HTR-8/SVneo (cell line): ENCODE measurements at regions not wholly inside any gene's neighbourhood (a gene's known extent, or its start where the extent isn't known, plus 50 kb on each side); places are given as distances from the start of the nearest gene placed in this dataset.
"Not testable (repeated sequence)": the region's sequence is repeated elsewhere in the genome, so short reads cannot be mapped to it uniquely, and the experiment has no call there.

Experiments
- DNase-seq: peaks from one replicate; pipeline ENCODE4 v3.0.0; 2011; ENCODE audit warnings: low spot score, mixed read lengths; ENCODE audit not compliant: insufficient read length
- FAIRE-seq: peaks from 2 replicates; lab custom pipeline; 2011; peaks lifted over from hg19 to GRCh38; lab: Jason Lieb, UNC

- FAIRE-seq (no peak), DNase-seq (no peak)
Observed at GRCh38 chr10:118868589-118868988, 113.8 kb upstream of the CACUL1 start.

GRCh38 chr10:118870467-118871243 lies 115.9 kb upstream of the CACUL1 start:
- peak; percentile 31 for FAIRE-seq
- DNase-seq, result peak; percentile 48

GRCh38 chr10:118871244-118871865 lies 116.6 kb upstream of the CACUL1 start:
- DNase-seq (no peak), FAIRE-seq (no peak)

GRCh38 chr10:118873091-118873737 lies 118.4 kb upstream of the CACUL1 start:
- FAIRE-seq (no peak), DNase-seq (no peak)

- no peak for FAIRE-seq
- no peak for DNase-seq
Observed at GRCh38 chr10:118873738-118874105, 119.0 kb upstream of the CACUL1 start.

GRCh38 chr10:118874171-118874570 lies 119.4 kb upstream of the CACUL1 start:
- FAIRE-seq (no peak), DNase-seq (no peak)

- DNase-seq (no peak), FAIRE-seq (no peak)
Observed at GRCh38 chr10:118875087-118875486, 120.3 kb upstream of the CACUL1 start.

- DNase-seq (no peak), FAIRE-seq (no peak)
Observed at GRCh38 chr10:118882741-118883140, 128.0 kb upstream of the CACUL1 start.

- no peak for DNase-seq
- FAIRE-seq, result no peak
Observed at GRCh38 chr10:118892255-118892654, 137.3 kb upstream of the NANOS1 start.

- FAIRE-seq, DNase-seq: not testable (repeated sequence)
Observed at GRCh38 chr10:118894891-118895290, 134.6 kb upstream of the NANOS1 start.

GRCh38 chr10:118900617-118901016 lies 128.9 kb upstream of the NANOS1 start:
- DNase-seq (no peak), FAIRE-seq (no peak)

- no peak for FAIRE-seq
- no peak for DNase-seq
Observed at GRCh38 chr10:118901380-118901779, 128.1 kb upstream of the NANOS1 start.

GRCh38 chr10:118901906-118902305 lies 127.6 kb upstream of the NANOS1 start:
- FAIRE-seq (no peak), DNase-seq (no peak)

- not testable (repeated sequence) for DNase-seq, FAIRE-seq
Observed at GRCh38 chr10:118902656-118903055, 126.9 kb upstream of the NANOS1 start.

- DNase-seq (no peak), FAIRE-seq (no peak)
Observed at GRCh38 chr10:118903251-118903650, 126.3 kb upstream of the NANOS1 start.

- no peak for DNase-seq
- no peak for FAIRE-seq
Observed at GRCh38 chr10:118903691-118904090, 125.8 kb upstream of the NANOS1 start.

- no peak for FAIRE-seq
- no peak for DNase-seq
Observed at GRCh38 chr10:118904286-118904685, 125.2 kb upstream of the NANOS1 start.

- FAIRE-seq, result no peak
- no peak for DNase-seq
Observed at GRCh38 chr10:118907051-118907450, 122.5 kb upstream of the NANOS1 start.

GRCh38 chr10:118908557-118909256 lies 120.8 kb upstream of the NANOS1 start:
- no peak for FAIRE-seq
- no peak for DNase-seq

- DNase-seq (no peak), FAIRE-seq (no peak)
Observed at GRCh38 chr10:118910702-118911101, 118.8 kb upstream of the NANOS1 start.

- FAIRE-seq, result no peak
- peak; percentile 43 for DNase-seq
Observed at GRCh38 chr10:118911363-118911762, 118.2 kb upstream of the NANOS1 start.
